ENCODE measurements at regions not wholly inside any gene's neighbourhood (a gene's known extent, or its start where the extent isn't known, plus 50 kb on each side); places are given as distances from the start of the nearest gene placed in this dataset.

- TF ChIP-seq CTCF (IDR thresholded peaks at IDR 0.05) (no peak), POLR2AphosphoS5 (IDR thresholded peaks at IDR 0.05) (no peak), POLR2A (IDR thresholded peaks at IDR 0.05) (no peak)
Measured at GRCh38 chr6:4564801-4565271, 211.4 kb upstream of the CDYL start.
